Osteoblast (primary cell): ENCODE measurements at regions not wholly inside any gene's neighbourhood (a gene's known extent, or its start where the extent isn't known, plus 50 kb on each side); places are given as distances from the start of the nearest gene placed in this dataset.

Experiments
- DNase-seq: peaks from one replicate; pipeline ENCODE4 v3.0.0; 2011; ENCODE audit warnings: low spot score, mixed read lengths; ENCODE audit not compliant: insufficient read length; ENCODE audit errors: missing footprints
- H2AFZ ChIP-seq: 2 replicates; pipeline ENCODE4 v1.6.0; 2011; ENCODE audit warnings: mild to moderate bottlenecking, low read length
- H3K27ac ChIP-seq: 2 replicates; pipeline ENCODE4 v1.5.1; 2011; ENCODE audit warnings: mild to moderate bottlenecking, low read depth, low read length, moderate library complexity
- H3K27me3 ChIP-seq: 2 replicates; pipeline ENCODE4 v1.6.0; 2012; ENCODE audit warnings: mild to moderate bottlenecking, control low read depth, inconsistent platforms, low read length, moderate library complexity; ENCODE audit not compliant: insufficient read depth
- H3K36me3 ChIP-seq: 2 replicates; pipeline ENCODE4 v1.5.1; 2011; ENCODE audit warnings: mild to moderate bottlenecking, low read length, control low read depth, moderate library complexity; ENCODE audit not compliant: insufficient read depth
- H3K4me1 ChIP-seq: 2 replicates; pipeline ENCODE4 v1.5.1; 2011; ENCODE audit warnings: mild to moderate bottlenecking, low read length, control low read depth, moderate library complexity; ENCODE audit not compliant: insufficient read depth
- H3K4me2 ChIP-seq: 2 replicates; pipeline ENCODE4 v1.6.0; 2011; ENCODE audit warnings: mild to moderate bottlenecking, low read length; ENCODE audit not compliant: insufficient read depth
- H3K4me3 ChIP-seq: fragments of 200-600 bp; sonication (generic); 3 replicates; pipeline ENCODE4 v1.5.1; 2012; ENCODE audit warnings: mild to moderate bottlenecking, low read length, inconsistent platforms; ENCODE audit not compliant: insufficient read depth
- H3K79me2 ChIP-seq: 2 replicates; pipeline ENCODE4 v1.6.0; 2012; ENCODE audit warnings: mild to moderate bottlenecking, low read length, control low read depth, inconsistent platforms; ENCODE audit not compliant: insufficient read depth
- H3K9me3 ChIP-seq: 2 replicates; pipeline ENCODE4 v1.5.1; 2011; ENCODE audit warnings: low read depth, low read length, control low read depth
- H4K20me1 ChIP-seq: 2 replicates; pipeline ENCODE4 v1.6.0; 2012; ENCODE audit warnings: mild to moderate bottlenecking, low read length, control low read depth; ENCODE audit not compliant: insufficient read depth
- TF ChIP-seq, protein P1 (sequence below): IDR thresholded peaks from 2 replicates; pipeline ENCODE4 v1.5.1; 2011; ENCODE audit warnings: mild to moderate bottlenecking, low read depth, low read length, moderate library complexity; ENCODE audit errors: extremely low read depth

DNA sequence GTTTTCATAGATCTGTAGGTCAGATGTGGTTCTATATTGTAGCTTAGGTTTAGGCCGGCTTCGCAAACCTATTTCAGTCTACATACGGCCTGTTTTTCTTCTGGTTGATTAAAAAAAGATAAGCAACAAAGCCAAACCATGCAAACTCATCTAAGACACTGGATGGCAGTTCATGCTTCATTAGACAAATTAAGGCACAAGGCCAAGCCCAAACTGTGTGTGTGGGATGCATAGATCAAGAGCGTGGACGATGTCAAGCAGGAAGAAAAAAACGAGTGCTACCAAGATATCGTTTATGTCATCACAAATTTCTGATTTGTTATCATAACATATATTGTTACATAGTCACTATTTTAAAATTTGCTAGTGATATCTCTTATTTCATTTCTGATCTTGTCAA, 357.6 kb upstream of the KIRREL3 start:
- TF ChIP-seq, protein P1, sequence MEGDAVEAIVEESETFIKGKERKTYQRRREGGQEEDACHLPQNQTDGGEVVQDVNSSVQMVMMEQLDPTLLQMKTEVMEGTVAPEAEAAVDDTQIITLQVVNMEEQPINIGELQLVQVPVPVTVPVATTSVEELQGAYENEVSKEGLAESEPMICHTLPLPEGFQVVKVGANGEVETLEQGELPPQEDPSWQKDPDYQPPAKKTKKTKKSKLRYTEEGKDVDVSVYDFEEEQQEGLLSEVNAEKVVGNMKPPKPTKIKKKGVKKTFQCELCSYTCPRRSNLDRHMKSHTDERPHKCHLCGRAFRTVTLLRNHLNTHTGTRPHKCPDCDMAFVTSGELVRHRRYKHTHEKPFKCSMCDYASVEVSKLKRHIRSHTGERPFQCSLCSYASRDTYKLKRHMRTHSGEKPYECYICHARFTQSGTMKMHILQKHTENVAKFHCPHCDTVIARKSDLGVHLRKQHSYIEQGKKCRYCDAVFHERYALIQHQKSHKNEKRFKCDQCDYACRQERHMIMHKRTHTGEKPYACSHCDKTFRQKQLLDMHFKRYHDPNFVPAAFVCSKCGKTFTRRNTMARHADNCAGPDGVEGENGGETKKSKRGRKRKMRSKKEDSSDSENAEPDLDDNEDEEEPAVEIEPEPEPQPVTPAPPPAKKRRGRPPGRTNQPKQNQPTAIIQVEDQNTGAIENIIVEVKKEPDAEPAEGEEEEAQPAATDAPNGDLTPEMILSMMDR, result no peak
- H3K4me1 ChIP-seq, result no peaks in the 10 kb centered on the region
- no peaks in the 10 kb centered on the region for H3K79me2 ChIP-seq
- no peak overlapping the region for H2AFZ ChIP-seq
- no peak overlapping the region for H3K4me3 ChIP-seq
- no peaks in the 10 kb centered on the region for H3K9me3 ChIP-seq
- H3K36me3 ChIP-seq, result no peaks in the 10 kb centered on the region
- no peak overlapping the region for H3K27ac ChIP-seq
- no peak for DNase-seq
- H3K27me3 ChIP-seq, result no peaks in the 10 kb centered on the region
- H3K4me2 ChIP-seq, result no peak overlapping the region
- H4K20me1 ChIP-seq, result no peaks in the 10 kb centered on the region

DNA sequence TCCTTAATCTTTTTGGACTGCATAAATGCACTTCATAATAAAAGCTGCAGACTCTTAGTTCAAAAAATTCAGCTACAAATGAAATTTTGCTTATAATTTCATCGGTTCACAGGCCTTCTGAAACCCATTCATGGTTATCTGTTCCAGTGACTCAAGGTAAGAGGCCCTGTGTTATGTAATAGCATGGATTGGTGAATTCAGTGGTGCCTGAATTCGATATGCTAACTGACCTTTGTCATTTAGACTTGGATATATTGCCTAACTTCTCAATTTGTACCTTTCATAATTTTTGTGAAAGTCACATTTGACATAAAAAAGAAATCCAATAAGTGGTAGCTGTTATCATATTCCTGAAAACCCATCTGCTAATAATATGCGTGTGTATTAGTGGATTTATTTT, 349.9 kb upstream of the KIRREL3 start:
- no peak overlapping the region for H3K27ac ChIP-seq
- no peak for DNase-seq
- H3K4me3 ChIP-seq, result no peak overlapping the region
- no peaks in the 10 kb centered on the region for H3K79me2 ChIP-seq
- H3K27me3 ChIP-seq, result no peaks in the 10 kb centered on the region
- no peaks in the 10 kb centered on the region for H3K4me1 ChIP-seq
- no peaks in the 10 kb centered on the region for H4K20me1 ChIP-seq
- no peak overlapping the region for H2AFZ ChIP-seq
- TF ChIP-seq, protein P1, result no peak
- H3K36me3 ChIP-seq, result no peaks in the 10 kb centered on the region
- H3K4me2 ChIP-seq, result no peak overlapping the region
- H3K9me3 ChIP-seq, result no peaks in the 10 kb centered on the region

DNA sequence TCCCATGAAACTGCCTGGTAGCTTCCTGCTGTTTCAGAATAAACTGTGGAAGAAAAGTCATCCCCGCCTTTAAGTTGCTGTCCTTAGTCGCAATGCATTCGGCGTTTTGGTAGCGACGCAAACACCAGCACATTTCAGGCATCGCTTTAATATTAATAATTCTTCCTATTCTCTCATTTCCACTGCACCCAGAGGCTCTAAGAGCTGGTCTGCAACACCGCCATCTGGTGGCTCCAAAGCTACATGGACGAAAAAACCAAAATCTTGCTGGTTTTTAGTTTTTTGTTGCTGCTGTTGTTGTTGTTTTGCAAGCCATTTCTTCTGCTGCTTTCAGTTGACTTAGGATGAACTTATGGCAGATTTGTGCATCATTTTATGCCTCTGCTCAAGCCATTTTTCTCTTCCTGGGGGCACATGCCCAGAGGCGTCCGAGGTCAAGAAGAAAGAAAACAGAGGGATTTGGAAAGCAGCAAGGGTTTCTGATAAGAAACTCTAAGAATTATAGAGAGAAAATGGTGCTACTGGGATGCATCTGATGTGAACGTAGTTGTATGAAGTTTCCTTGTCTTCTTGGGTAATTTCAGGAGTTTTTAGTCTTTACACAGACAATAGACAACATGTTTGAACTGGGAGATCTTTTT, 345.4 kb upstream of the KIRREL3 start:
- no peaks in the 10 kb centered on the region for H3K27me3 ChIP-seq
- H3K4me3 ChIP-seq, result peak overlapping the region; percentile 31
- no peak overlapping the region for H3K27ac ChIP-seq
- H3K4me1 ChIP-seq, result no peaks in the 10 kb centered on the region
- H2AFZ ChIP-seq, result peak overlapping the region; percentile 50
- no peaks in the 10 kb centered on the region for H3K36me3 ChIP-seq
- H3K4me2 ChIP-seq, result peak overlapping the region; percentile 66
- H4K20me1 ChIP-seq, result no peaks in the 10 kb centered on the region
- TF ChIP-seq, protein P1, result peak; percentile 79
- H3K9me3 ChIP-seq, result no peaks in the 10 kb centered on the region
- peak; percentile 60 for DNase-seq
- no peaks in the 10 kb centered on the region for H3K79me2 ChIP-seq

DNA sequence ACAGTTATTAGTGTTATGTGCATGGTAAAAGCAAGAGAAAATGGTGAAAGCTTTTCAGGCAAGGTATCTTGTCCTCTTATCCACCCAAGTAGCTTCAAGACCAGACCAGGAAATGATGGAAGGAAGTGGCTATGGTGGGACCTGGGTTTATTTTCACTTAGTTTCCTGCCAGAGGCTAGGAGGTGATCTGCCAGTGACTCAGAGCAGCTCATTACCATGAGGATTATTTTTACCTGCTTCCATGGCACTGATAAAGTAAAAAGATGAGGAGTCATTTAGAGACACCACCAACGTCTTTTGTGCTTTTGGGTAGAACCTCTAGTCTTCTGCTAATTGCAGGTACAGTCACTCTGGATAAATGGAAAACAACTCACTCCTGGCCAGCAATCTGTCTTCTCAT, 339.9 kb upstream of the KIRREL3 start:
- no peaks in the 10 kb centered on the region for H3K27me3 ChIP-seq
- no peak overlapping the region for H2AFZ ChIP-seq
- no peaks in the 10 kb centered on the region for H3K9me3 ChIP-seq
- TF ChIP-seq, protein P1, result no peak
- H3K4me2 ChIP-seq, result no peak overlapping the region
- no peak overlapping the region for H3K27ac ChIP-seq
- no peaks in the 10 kb centered on the region for H3K36me3 ChIP-seq
- no peaks in the 10 kb centered on the region for H3K4me1 ChIP-seq
- H3K4me3 ChIP-seq, result no peak overlapping the region
- H4K20me1 ChIP-seq, result no peaks in the 10 kb centered on the region
- no peak for DNase-seq
- no peaks in the 10 kb centered on the region for H3K79me2 ChIP-seq
